K562 (cell line): ENCODE measurements at regions not wholly inside any gene's neighbourhood (a gene's known extent, or its start where the extent isn't known, plus 50 kb on each side); places are given as distances from the start of the nearest gene placed in this dataset.

Experiments used
- DDX20 ChIP-seq: fragments of 450-650 bp; IDR thresholded peaks from 2 replicates; pipeline ENCODE4 v1.6.1; 2016; ENCODE audit warnings: missing genetic modification characterization, low read depth, mild to moderate bottlenecking, missing compliant biosample characterization, moderate library complexity
- E2F5 ChIP-seq: sonication (generic); formaldehyde crosslinking; IDR thresholded peaks from 2 replicates; pipeline ENCODE4 v1.8.0; 2022; ENCODE audit warnings: mild to moderate bottlenecking, missing genetic modification reagents
- HEY1 ChIP-seq: fragments of 250-450 bp; sonication (Bioruptor Pico); IDR thresholded peaks from 2 replicates; pipeline ENCODE4 v1.5.0; 2020; ENCODE audit warnings: mild to moderate bottlenecking, moderate library complexity, borderline replicate concordance
- NR2F6 ChIP-seq: fragments of 450-650 bp; formaldehyde crosslinking; IDR thresholded peaks from 2 replicates; pipeline ENCODE4 v1.4.0; 2020; ENCODE audit warnings: mild to moderate bottlenecking
- POLR3A ChIP-seq: IDR thresholded peaks from 2 replicates; pipeline ENCODE4 v1.6.1; 2011; ENCODE audit warnings: borderline replicate concordance, mild to moderate bottlenecking, moderate library complexity; ENCODE audit not compliant: insufficient read length, insufficient read depth; ENCODE audit errors: extremely low read depth
- RREB1 ChIP-seq: fragments of 250-450 bp; sonication (Bioruptor Pico); IDR thresholded peaks from 2 replicates; pipeline ENCODE4 v1.4.0; 2020
- SMAD2 ChIP-seq: fragments of 150-350 bp; IDR thresholded peaks from 2 replicates; pipeline ENCODE4 v1.6.1; 2014; ENCODE audit warnings: low read depth, mild to moderate bottlenecking, low read length
- YY1 ChIP-seq, 3 experiments: IDR thresholded peaks; 2 replicates each; pipeline ENCODE4 v1.6.1; 2011; ENCODE audit warnings: low read length in 2 of 3, mild to moderate bottlenecking in 2 of 3, moderate library complexity in 2 of 3, borderline replicate concordance in 1 of 3, control low read depth in 1 of 3, low read depth in 1 of 3; ENCODE audit not compliant: insufficient read depth in 3 of 3, insufficient replicate concordance in 2 of 3, control insufficient read depth in 1 of 3, insufficient read length in 1 of 3; ENCODE audit errors: extremely low read depth in 1 of 3
- ZEB2 ChIP-seq: fragments of 450-650 bp; IDR thresholded peaks from 2 replicates; pipeline ENCODE4 v1.6.1; 2016
- ZKSCAN1 ChIP-seq: fragments of 150-350 bp; IDR thresholded peaks from 2 replicates; pipeline ENCODE4 v1.6.1; 2016; ENCODE audit warnings: low read depth, low read length
- ZNF551 ChIP-seq: fragments of 250-450 bp; sonication (Bioruptor Pico); IDR thresholded peaks from 2 replicates; pipeline ENCODE4 v1.5.0; 2021; ENCODE audit warnings: mild to moderate bottlenecking, moderate library complexity
- TF ChIP-seq, protein P1 (sequence below): fragments of 450-650 bp; IDR thresholded peaks from 2 replicates; pipeline ENCODE4 v1.6.1; 2017; ENCODE audit warnings: mild to moderate bottlenecking, moderate library complexity
- TF ChIP-seq, protein P2 (sequence below), 3 experiments: fragments of 200-800 bp in 1 of 3; fragments of 250-450 bp in 1 of 3; fragments of 450-650 bp in 1 of 3; sonication (Bioruptor Pico) in 1 of 3; sonication (Bioruptor generic) in 1 of 3; formaldehyde crosslinking in 1 of 3; IDR thresholded peaks; 2 replicates each; pipeline versions ENCODE4 v1.6.1 to v1.8.0; 2016 to 2022; ENCODE audit warnings: mild to moderate bottlenecking in 2 of 3, missing genetic modification characterization in 2 of 3, missing compliant biosample characterization in 1 of 3, moderate library complexity in 1 of 3
- TF ChIP-seq, protein P3 (sequence below): fragments of 450-650 bp; conservative IDR thresholded peaks from 2 replicates; pipeline ENCODE4 v1.6.1; 2016; ENCODE audit warnings: missing genetic modification characterization, low read depth, mild to moderate bottlenecking, missing compliant biosample characterization, moderate library complexity

GRCh38 chr12:126998747-126999285 is 1268.2 kb upstream of the TMEM132C start (continued):
- TF ChIP-seq, protein P1, sequence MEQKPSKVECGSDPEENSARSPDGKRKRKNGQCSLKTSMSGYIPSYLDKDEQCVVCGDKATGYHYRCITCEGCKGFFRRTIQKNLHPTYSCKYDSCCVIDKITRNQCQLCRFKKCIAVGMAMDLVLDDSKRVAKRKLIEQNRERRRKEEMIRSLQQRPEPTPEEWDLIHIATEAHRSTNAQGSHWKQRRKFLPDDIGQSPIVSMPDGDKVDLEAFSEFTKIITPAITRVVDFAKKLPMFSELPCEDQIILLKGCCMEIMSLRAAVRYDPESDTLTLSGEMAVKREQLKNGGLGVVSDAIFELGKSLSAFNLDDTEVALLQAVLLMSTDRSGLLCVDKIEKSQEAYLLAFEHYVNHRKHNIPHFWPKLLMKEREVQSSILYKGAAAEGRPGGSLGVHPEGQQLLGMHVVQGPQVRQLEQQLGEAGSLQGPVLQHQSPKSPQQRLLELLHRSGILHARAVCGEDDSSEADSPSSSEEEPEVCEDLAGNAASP, result no peak
- TF ChIP-seq SMAD2, result no peak
- TF ChIP-seq E2F5 (CRISPR knock-in tag), result no peak
- peak in 1 of 3 experiments; percentile 58 for TF ChIP-seq YY1 (IDR thresholded peaks at IDR 0.05; ENCODE audit: borderline replicate concordance in 1 of 3, control insufficient read depth in 1 of 3, extremely low read depth in 1 of 3, insufficient read depth in 3 of 3, insufficient read length in 1 of 3, insufficient replicate concordance in 2 of 3, low read depth in 1 of 3, low read length in 2 of 3)
- peak; percentile 94 for TF ChIP-seq ZEB2
- no peak for TF ChIP-seq RREB1 (CRISPR knock-in tag)
- TF ChIP-seq, protein P2, sequence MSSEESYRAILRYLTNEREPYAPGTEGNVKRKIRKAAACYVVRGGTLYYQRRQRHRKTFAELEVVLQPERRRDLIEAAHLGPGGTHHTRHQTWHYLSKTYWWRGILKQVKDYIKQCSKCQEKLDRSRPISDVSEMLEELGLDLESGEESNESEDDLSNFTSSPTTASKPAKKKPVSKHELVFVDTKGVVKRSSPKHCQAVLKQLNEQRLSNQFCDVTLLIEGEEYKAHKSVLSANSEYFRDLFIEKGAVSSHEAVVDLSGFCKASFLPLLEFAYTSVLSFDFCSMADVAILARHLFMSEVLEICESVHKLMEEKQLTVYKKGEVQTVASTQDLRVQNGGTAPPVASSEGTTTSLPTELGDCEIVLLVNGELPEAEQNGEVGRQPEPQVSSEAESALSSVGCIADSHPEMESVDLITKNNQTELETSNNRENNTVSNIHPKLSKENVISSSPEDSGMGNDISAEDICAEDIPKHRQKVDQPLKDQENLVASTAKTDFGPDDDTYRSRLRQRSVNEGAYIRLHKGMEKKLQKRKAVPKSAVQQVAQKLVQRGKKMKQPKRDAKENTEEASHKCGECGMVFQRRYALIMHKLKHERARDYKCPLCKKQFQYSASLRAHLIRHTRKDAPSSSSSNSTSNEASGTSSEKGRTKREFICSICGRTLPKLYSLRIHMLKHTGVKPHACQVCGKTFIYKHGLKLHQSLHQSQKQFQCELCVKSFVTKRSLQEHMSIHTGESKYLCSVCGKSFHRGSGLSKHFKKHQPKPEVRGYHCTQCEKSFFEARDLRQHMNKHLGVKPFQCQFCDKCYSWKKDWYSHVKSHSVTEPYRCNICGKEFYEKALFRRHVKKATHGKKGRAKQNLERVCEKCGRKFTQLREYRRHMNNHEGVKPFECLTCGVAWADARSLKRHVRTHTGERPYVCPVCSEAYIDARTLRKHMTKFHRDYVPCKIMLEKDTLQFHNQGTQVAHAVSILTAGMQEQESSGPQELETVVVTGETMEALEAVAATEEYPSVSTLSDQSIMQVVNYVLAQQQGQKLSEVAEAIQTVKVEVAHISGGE (CRISPR knock-in tag; IDR thresholded peaks at IDR 0.05), result peak in 1 of 3 experiments; percentile 81; a peak in 2 of 6 replicates
- TF ChIP-seq DDX20 (tag), result no peak
- no peak for TF ChIP-seq POLR3A
- no peak for TF ChIP-seq HEY1 (CRISPR knock-in tag)
- TF ChIP-seq ZNF551, result no peak
- no peak for TF ChIP-seq ZKSCAN1
- TF ChIP-seq, protein P3, sequence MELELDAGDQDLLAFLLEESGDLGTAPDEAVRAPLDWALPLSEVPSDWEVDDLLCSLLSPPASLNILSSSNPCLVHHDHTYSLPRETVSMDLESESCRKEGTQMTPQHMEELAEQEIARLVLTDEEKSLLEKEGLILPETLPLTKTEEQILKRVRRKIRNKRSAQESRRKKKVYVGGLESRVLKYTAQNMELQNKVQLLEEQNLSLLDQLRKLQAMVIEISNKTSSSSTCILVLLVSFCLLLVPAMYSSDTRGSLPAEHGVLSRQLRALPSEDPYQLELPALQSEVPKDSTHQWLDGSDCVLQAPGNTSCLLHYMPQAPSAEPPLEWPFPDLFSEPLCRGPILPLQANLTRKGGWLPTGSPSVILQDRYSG (tag), result no peak
- no peak for TF ChIP-seq NR2F6 (CRISPR knock-in tag)
